B cell (primary cell): ENCODE measurements at regions not wholly inside any gene's neighbourhood (a gene's known extent, or its start where the extent isn't known, plus 50 kb on each side); places are given as distances from the start of the nearest gene placed in this dataset.

Source experiments
- CTCF ChIP-seq: fragments of 200-600 bp; IDR thresholded peaks from one replicate; pipeline ENCODE4 v1.8.0; 2022; ENCODE audit warnings: antibody characterized with exemption, mild to moderate bottlenecking
- EZH2 ChIP-seq: IDR thresholded peaks from 2 replicates; pipeline ENCODE4 v1.6.1; 2012; ENCODE audit warnings: borderline replicate concordance, low read depth, mild to moderate bottlenecking, moderate library complexity, low read length; ENCODE audit not compliant: insufficient read depth, poor library complexity, severe bottlenecking

DNA sequence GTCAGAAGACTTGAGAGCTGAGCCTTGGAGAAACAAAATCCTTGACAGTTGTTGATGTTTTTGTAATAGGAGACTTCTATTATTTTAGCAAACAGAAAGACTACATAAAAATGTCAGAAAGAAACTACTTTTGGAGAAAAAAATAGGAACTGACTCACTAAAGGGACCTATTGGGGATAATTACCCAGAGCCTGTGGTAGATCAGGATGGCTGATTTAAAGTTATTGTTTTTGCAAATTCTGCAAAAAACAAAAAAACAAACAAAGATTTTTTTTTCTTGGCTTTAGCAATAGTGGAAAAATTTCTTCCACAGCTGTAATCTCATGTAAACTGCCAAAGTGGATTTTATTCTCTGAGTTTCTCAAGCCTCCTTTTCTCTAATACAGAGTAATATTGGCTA is 101.5 kb upstream of the SATB1 start:
- TF ChIP-seq CTCF, result no peak
- TF ChIP-seq EZH2, result no peak
